ENCODE measurements at regions not wholly inside any gene's neighbourhood (a gene's known extent, or its start where the extent isn't known, plus 50 kb on each side); places are given as distances from the start of the nearest gene placed in this dataset.

DNA sequence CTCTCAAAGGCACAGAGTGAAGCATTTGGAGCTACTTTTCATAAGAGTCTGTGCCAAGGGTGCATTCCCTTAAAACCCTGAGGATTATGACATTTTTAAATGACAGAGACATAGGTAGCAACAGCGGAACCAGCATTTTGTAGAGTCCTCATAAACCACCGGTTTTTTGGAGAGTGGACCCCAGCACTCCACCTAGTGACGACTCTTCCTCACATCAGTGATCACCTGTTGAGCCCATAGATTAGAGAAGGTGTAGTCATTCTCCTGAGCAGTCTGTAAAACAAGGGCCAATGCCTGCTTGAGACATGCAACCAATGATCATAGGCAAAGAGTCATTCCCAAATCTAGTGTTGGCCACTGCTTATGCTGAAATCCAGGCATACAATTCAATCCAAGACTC is 399.1 kb downstream of the GXYLT1 start:
- DNase-seq (no peak), ATAC-seq (no peak)
- intact Hi-C loops (cut with DNase I), result no loop called here
- Histone ChIP-seq H3K27me3 (ENCODE audit: insufficient read depth in 3 of 3, low read length in 2 of 3) (no peaks in the 10 kb centered on the region), H3K9me3 (peaks cover 2% of the 10 kb centered on the region), H3K4me1 (no peaks in the 10 kb centered on the region), H3K4me3 (no peak overlapping the region), H3K36me3 (ENCODE audit: insufficient read depth in 1 of 2, low read depth in 1 of 2) (no peaks in the 10 kb centered on the region), H3K27ac (no peak overlapping the region)
- 87 to 93% (median 89%) methylated on average over 3 of the region's 3 CpGs for WGBS, 3 donors
- TF ChIP-seq CTCF (IDR thresholded peaks at IDR 0.05), result no peak

DNA sequence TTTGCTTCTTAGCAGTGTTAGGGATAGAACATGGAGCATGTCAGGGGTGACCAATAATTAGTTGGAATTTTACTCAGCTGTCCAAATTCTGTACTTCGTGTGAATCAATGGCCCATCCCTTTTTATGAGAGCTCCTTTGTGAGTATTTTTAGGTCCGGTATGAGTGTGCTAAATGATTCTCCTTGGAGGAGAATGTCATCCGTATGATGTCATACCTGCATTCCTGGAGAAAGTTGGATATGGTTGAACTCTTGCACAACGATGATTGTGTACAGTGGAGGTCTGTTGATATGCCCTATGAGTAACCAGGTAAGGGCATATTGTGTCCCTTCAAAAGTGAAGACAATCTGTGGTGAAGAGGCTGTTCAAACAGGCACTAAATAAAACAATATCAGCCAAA is 400.8 kb downstream of the GXYLT1 start:
- Histone ChIP-seq H3K4me3 (no peak overlapping the region), H3K4me1 (no peaks in the 10 kb centered on the region), H3K27ac (no peak overlapping the region), H3K36me3 (ENCODE audit: insufficient read depth in 1 of 2, low read depth in 1 of 2) (no peaks in the 10 kb centered on the region), H3K27me3 (ENCODE audit: insufficient read depth in 3 of 3, low read length in 2 of 3) (no peaks in the 10 kb centered on the region), H3K9me3 (no peaks in the 10 kb centered on the region)
- DNase-seq (no peak), ATAC-seq (no peak)
- no peak for TF ChIP-seq CTCF (IDR thresholded peaks at IDR 0.05)
- intact Hi-C loops (cut with DNase I), result no loop called here
- WGBS, 3 donors, result 47 to 65% (median 50%) methylated on average over 4 of the region's 4 CpGs

GRCh38 chr12:41739066-41739465 is 405.6 kb downstream of the GXYLT1 start:
- 90 to 94% (median 93%) methylated on average over 3 of the region's 3 CpGs for WGBS, 3 donors
- no peak for TF ChIP-seq CTCF (IDR thresholded peaks at IDR 0.05)

GRCh38 chr12:41737423-41737822 is 407.3 kb downstream of the GXYLT1 start:
- no peaks in the 10 kb centered on the region for H3K27me3 ChIP-seq (ENCODE audit: insufficient read depth in 3 of 3, low read length in 2 of 3)
- intact Hi-C loops (cut with DNase I), result loop anchor here in 1 of 2 donors (5.0 kb wide), 1 partner anchor 870 kb away; no protein-coding TSS in a partner anchor
- H3K27ac ChIP-seq, result no peak overlapping the region
- ATAC-seq (no peak), DNase-seq (no peak)
- H3K9me3 ChIP-seq, result no peaks in the 10 kb centered on the region
- no peaks in the 10 kb centered on the region for H3K36me3 ChIP-seq (ENCODE audit: insufficient read depth in 1 of 2, low read depth in 1 of 2)
- WGBS, 3 donors, result 79 to 85% (median 83%) methylated on average over 3 of the region's 3 CpGs
- no peaks in the 10 kb centered on the region for H3K4me1 ChIP-seq
- no peak overlapping the region for H3K4me3 ChIP-seq
- no peak for TF ChIP-seq CTCF (IDR thresholded peaks at IDR 0.05)

More at GRCh38 chr12:41739066-41739465, 405.6 kb downstream of the GXYLT1 start:
- H3K27me3 ChIP-seq (ENCODE audit: insufficient read depth in 3 of 3, low read length in 2 of 3), result no peaks in the 10 kb centered on the region
- no peak overlapping the region for H3K4me3 ChIP-seq
- ATAC-seq (no peak), DNase-seq (no peak)
- H3K36me3 ChIP-seq (ENCODE audit: insufficient read depth in 1 of 2, low read depth in 1 of 2), result no peaks in the 10 kb centered on the region
- no peak overlapping the region for H3K27ac ChIP-seq
- intact Hi-C loops (cut with DNase I), result loop anchor here in 1 of 2 donors (5.0 kb wide), 1 partner anchor 868 kb away; no protein-coding TSS in a partner anchor
- H3K9me3 ChIP-seq, result no peaks in the 10 kb centered on the region
- no peaks in the 10 kb centered on the region for H3K4me1 ChIP-seq

GRCh38 chr12:41736436-41736835 is 408.2 kb downstream of the GXYLT1 start:
- no peak for TF ChIP-seq CTCF (IDR thresholded peaks at IDR 0.05)
- Histone ChIP-seq H3K27ac (no peak overlapping the region), H3K9me3 (no peaks in the 10 kb centered on the region), H3K36me3 (ENCODE audit: insufficient read depth in 1 of 2, low read depth in 1 of 2) (no peaks in the 10 kb centered on the region), H3K4me1 (no peaks in the 10 kb centered on the region), H3K27me3 (ENCODE audit: insufficient read depth in 3 of 3, low read length in 2 of 3) (no peaks in the 10 kb centered on the region), H3K4me3 (no peak overlapping the region)
- ATAC-seq (no peak), DNase-seq (no peak)
- intact Hi-C loops (cut with DNase I), result loop anchor here in 1 of 2 donors (5.0 kb wide), 1 partner anchor 871 kb away; no protein-coding TSS in a partner anchor
- 11 to 24% (median 18%) methylated on average over 1 of the region's 1 CpG for WGBS, 3 donors

Measured in psoas muscle (tissue), 7 donors.